ENCODE measurements at regions not wholly inside any gene's neighbourhood (a gene's known extent, or its start where the extent isn't known, plus 50 kb on each side); places are given as distances from the start of the nearest gene placed in this dataset.

DNA sequence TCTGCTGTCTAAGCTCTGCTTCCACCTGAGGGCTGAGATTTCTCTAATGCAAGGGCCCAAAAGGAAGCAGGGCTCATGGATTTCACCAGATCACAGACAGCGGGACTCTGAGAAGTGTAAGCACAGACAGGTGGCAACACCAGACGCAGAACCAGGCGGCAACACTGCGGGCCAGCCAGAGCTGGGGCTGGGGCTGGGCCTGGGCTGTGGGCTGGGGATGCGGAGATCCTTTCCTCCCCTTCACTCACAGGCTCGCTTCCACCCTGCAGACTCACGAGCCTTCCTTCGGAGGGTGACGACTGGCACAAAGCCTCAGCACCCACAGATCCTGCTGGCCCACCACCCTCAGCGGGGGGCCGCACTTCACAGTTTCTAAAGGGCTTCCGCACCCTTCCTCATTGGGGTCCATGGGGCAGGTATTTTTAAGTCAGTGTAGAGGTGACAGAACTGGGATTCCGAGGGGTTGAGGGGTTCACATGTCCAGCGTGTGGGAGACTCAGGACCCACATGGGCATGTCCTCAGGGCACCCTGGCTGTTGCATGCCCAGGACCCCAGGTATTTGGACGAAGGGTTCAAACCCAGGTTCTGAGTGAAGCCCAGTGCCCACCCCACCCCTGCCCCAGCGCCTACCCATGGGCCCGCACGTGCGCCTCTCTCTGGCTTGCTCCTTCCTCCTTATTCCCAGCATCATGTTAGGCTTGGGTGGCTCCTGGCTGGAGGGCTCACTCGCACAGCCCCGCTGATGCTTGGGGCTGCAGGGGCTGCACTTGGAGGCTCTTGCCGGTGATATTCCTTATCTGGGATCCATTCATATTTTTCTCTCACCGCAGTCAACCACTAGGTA lies 137.3 kb upstream of the GPR12 start:
- intact Hi-C loops (cut with micrococcal nuclease), result no loop called here

DNA sequence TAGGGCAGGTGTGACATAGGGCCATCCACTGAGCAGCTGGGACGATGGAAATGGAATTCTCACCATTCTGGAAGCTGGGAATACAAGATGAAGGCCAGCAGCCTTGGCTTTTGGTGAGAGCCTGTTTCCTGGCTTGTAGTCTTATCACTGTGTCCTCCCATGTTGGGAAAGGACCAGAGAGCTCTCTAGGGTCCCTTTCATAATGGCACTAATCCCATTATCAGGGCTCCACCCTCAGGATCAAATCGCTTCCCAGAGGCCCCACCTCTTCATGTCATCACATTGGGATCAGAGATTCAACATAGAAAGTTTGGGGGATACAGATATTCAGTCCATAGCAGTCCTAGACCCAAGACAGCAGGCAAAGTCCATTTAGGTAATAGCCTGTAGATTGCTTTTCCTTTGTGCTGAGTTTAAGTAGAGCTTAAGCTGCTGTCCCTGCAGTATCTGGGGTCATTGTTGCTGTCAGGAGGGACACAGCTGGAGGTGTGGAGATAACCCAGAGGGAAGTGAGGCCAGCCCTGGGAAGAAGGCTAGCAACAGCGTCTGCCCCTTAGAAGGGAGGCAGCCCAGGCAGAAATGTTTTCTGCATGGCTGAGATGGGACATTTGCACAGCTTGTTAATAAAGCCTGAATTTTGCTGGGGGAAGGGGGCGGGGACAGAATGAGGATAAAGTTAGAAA lies 136.5 kb upstream of the GPR12 start:
- ChIA-PET POLR2A (no interaction called here), CTCF (no interaction called here)
- no peaks in the 10 kb centered on the region for H3K36me3 Mint-ChIP-seq (ENCODE audit: low read depth)
- H3K27me3 Mint-ChIP-seq, result peaks cover 22% of the 10 kb centered on the region
- H3K4me1 Mint-ChIP-seq, result no peaks in the 10 kb centered on the region
- H3K4me3 Mint-ChIP-seq, result no peak overlapping the region
- H3K9me3 Mint-ChIP-seq, result no peaks in the 10 kb centered on the region
- no peak overlapping the region for H3K27ac Mint-ChIP-seq
- ATAC-seq (ENCODE audit: low read depth) (no peak), DNase-seq (no peak)
- intact Hi-C loops (cut with micrococcal nuclease), result no loop called here
- TF ChIP-seq, protein P1, sequence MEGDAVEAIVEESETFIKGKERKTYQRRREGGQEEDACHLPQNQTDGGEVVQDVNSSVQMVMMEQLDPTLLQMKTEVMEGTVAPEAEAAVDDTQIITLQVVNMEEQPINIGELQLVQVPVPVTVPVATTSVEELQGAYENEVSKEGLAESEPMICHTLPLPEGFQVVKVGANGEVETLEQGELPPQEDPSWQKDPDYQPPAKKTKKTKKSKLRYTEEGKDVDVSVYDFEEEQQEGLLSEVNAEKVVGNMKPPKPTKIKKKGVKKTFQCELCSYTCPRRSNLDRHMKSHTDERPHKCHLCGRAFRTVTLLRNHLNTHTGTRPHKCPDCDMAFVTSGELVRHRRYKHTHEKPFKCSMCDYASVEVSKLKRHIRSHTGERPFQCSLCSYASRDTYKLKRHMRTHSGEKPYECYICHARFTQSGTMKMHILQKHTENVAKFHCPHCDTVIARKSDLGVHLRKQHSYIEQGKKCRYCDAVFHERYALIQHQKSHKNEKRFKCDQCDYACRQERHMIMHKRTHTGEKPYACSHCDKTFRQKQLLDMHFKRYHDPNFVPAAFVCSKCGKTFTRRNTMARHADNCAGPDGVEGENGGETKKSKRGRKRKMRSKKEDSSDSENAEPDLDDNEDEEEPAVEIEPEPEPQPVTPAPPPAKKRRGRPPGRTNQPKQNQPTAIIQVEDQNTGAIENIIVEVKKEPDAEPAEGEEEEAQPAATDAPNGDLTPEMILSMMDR (IDR thresholded peaks at IDR 0.05), result no peak

More for the DNA sequence above, 137.3 kb upstream of the GPR12 start:
- Mint-ChIP-seq H3K36me3 (ENCODE audit: low read depth) (no peaks in the 10 kb centered on the region), H3K9me3 (no peaks in the 10 kb centered on the region), H3K27me3 (peaks cover 22% of the 10 kb centered on the region), H3K27ac (no peak overlapping the region), H3K4me1 (no peaks in the 10 kb centered on the region), H3K4me3 (no peak overlapping the region)
- TF ChIP-seq, protein P1 (IDR thresholded peaks at IDR 0.05), result no peak
- DNase-seq (no peak), ATAC-seq (ENCODE audit: low read depth) (no peak)
- POLR2A ChIA-PET, result no interaction called here
- CTCF ChIA-PET, result no interaction called here

DNA sequence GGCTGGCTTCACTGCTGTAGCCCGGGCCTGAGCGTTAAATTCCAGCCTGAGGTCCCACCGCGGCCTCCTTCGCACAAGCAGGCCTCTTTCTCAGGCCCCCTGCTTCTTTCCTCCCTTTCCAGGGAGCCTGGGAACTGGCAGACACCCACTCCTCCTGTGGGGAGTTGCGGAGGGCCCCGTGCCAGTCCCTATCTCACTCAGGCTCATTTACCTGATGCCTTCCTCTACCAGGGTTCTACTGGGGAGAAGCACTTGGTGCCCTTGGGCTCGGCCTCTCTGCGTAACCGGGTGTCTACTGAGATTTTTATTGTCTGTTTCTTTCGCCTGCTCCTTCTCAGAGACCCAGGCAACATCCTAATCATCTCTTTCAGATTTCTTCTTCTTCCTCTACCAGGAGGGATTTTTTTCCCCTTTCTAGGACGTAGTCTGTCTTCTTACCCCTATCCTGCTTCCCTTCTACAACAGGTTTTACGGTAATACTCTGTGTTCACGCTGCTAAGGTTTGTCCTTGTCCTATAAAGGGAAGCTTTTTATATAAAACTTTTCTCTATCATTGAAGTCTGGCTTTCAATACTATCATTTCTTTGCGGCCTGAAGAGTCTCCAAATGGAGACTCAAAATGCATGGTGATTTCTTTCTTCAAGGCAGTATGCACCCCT lies 135.4 kb upstream of the GPR12 start:
- ChIA-PET CTCF (no interaction called here), POLR2A (no interaction called here)
- intact Hi-C loops (cut with micrococcal nuclease), result no loop called here
- Mint-ChIP-seq H3K27ac (no peak overlapping the region), H3K4me3 (no peak overlapping the region), H3K36me3 (ENCODE audit: low read depth) (no peaks in the 10 kb centered on the region), H3K27me3 (peaks cover 22% of the 10 kb centered on the region), H3K4me1 (no peaks in the 10 kb centered on the region), H3K9me3 (no peaks in the 10 kb centered on the region)
- ATAC-seq (ENCODE audit: low read depth) (no peak), DNase-seq (no peak)
- TF ChIP-seq, protein P1 (IDR thresholded peaks at IDR 0.05), result no peak

DNA sequence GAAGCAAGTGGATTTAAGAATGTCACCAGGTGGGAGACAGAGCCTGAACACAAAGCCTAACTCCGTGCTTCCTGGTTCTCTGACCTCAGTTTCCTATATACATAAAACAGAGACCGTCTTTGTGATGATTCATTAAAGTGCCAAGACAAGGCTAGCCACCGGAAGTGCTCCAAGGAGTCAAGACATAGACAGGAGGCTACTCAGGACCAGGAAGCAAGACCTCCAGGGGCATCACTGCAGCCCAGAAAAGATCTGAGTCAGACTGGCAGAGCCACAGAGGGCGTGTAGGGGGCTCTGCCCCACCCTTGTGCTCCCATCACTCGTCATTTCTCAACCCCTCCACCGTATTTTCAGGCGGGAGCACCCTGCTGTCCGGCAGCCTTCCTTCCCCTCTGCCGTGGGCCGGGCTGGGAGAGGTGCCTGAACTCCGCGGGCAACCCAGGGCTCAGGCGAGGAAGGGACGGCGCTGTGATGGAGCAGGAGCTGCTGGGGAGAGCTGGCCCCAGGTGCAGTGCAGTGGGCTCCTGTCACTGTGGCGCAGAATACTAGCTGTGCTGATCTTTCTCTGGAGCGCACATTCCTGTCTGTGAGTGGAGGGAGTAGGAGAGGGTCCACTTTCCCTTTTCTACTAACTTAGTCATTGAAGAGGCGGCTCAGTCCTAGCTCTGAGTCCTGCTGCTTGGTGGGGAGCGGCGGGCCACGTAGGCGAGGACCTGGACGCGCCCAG lies 134.7 kb upstream of the GPR12 start:
- ChIA-PET POLR2A (no interaction called here), CTCF (no interaction called here)
- Mint-ChIP-seq H3K9me3 (no peaks in the 10 kb centered on the region), H3K4me3 (no peak overlapping the region), H3K4me1 (no peaks in the 10 kb centered on the region), H3K27me3 (peaks cover 25% of the 10 kb centered on the region), H3K36me3 (ENCODE audit: low read depth) (no peaks in the 10 kb centered on the region), H3K27ac (no peak overlapping the region)
- intact Hi-C loops (cut with micrococcal nuclease), result no loop called here
- TF ChIP-seq, protein P1 (IDR thresholded peaks at IDR 0.05), result no peak
- ATAC-seq (ENCODE audit: low read depth) (no peak), DNase-seq (no peak)
